ENCODE measurements at regions not wholly inside any gene's neighbourhood (a gene's known extent, or its start where the extent isn't known, plus 50 kb on each side); places are given as distances from the start of the nearest gene placed in this dataset.

DNA sequence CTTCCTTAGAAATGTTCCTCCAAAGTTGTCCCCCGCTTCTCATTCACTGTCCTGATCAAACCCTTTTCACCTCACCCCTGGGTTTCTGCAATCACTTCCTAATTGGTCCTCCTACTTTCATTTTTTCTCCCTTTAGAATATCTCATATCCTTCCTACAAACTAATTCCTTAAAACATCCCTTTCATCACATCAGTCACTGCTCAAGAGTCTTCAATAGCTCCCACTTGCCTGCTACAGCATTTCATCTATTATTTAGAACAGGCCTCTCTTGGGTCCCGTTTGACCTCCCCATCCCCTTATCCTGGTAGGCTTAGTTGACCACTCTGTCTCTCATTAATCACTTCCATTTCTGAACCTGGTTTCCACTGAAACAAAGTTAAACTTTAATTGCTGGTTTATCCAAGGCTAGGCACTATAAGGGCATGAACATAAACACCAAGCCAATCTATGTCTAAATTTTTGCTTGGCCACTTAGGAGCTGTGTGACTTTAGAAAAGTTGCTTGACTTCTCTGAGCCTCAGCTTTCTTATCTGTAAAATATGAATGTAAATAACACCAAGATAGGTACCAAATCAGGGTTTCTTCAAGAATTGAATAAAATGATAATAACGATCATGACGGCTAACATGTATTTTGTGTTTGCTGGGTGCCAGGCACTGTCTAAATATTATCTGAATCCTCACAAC is 202.1 kb upstream of the WWC1 start:
- intact Hi-C loops (cut with micrococcal nuclease): no loop called here
- TF ChIP-seq, protein P1, sequence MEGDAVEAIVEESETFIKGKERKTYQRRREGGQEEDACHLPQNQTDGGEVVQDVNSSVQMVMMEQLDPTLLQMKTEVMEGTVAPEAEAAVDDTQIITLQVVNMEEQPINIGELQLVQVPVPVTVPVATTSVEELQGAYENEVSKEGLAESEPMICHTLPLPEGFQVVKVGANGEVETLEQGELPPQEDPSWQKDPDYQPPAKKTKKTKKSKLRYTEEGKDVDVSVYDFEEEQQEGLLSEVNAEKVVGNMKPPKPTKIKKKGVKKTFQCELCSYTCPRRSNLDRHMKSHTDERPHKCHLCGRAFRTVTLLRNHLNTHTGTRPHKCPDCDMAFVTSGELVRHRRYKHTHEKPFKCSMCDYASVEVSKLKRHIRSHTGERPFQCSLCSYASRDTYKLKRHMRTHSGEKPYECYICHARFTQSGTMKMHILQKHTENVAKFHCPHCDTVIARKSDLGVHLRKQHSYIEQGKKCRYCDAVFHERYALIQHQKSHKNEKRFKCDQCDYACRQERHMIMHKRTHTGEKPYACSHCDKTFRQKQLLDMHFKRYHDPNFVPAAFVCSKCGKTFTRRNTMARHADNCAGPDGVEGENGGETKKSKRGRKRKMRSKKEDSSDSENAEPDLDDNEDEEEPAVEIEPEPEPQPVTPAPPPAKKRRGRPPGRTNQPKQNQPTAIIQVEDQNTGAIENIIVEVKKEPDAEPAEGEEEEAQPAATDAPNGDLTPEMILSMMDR (IDR thresholded peaks at IDR 0.05; ENCODE audit: unreplicated experiment): no peak
- H3K27me3 Mint-ChIP-seq (ENCODE audit: insufficient read depth, unreplicated experiment): no peaks in the 10 kb centered on the region
- peaks cover 15% of the 10 kb centered on the region for H3K4me1 Mint-ChIP-seq (ENCODE audit: insufficient read depth, unreplicated experiment)
- H3K9me3 Mint-ChIP-seq (ENCODE audit: unreplicated experiment): no peaks in the 10 kb centered on the region
- no peak for DNase-seq (ENCODE audit: unreplicated experiment)
- no TSS peak for BruUV-seq (replicated peaks)
- H3K27ac Mint-ChIP-seq (ENCODE audit: low read depth, unreplicated experiment): no peak overlapping the region
- ChIA-PET POLR2A (interaction anchor here (0.6 kb wide), 1 partner anchor 38 kb away, joined by 3 read pairs; no protein-coding TSS in a partner anchor), CTCF (interaction anchor here (0.6 kb wide), 2 partner anchors 266 to 368 kb away, joined by 3 to 5 read pairs; no protein-coding TSS in a partner anchor)
- no peaks in the 10 kb centered on the region for H3K36me3 Mint-ChIP-seq (ENCODE audit: insufficient read depth, unreplicated experiment)
- H3K4me3 Mint-ChIP-seq (ENCODE audit: unreplicated experiment): no peak overlapping the region

DNA sequence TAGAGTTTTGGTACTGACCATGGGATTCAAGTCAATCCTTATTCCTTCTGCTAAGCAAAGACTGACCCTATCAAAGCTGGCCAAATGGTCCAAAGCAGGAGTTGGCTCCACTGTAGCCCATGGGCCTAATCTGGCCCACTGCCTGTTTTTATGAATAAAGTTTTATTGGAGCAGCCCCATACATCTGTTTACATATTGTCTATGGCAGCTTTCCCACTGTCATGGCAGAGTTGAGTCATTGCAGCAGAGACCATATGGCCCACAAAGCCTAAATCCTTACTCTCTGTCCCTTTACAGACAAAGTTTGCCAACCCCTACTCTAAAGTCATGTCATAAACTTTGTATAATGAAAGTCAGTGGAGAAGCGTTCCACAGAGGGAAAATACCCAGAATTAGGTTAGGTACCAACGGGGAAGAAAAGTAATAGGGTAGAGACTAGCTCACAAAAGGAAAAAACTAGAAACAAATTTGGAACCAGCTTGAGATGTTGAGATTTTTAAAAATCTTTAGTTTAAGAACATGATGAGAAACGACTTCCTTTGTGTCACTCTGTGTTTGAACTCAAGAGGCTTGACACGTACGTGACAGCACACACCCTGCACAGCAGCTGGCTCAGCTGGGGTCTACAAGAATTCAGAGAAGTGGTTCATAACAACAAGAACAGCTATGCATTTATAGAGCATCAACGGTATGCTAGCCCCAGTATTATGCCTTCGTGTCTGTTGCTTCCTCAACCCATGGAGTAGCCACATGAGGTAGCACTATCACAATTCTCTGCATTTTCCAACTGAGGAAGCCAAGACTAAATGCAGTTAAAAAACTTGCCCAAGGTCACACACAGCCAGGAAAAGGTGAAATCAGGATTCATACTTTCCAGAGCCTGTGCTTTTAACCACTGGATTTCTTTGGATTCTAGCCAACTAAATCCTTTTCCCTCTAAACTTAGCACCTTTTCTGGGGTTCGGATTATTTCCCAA is 198.9 kb upstream of the WWC1 start:
- DNase-seq (ENCODE audit: unreplicated experiment): peak; percentile 30
- Mint-ChIP-seq H3K27me3 (ENCODE audit: insufficient read depth, unreplicated experiment) (no peaks in the 10 kb centered on the region), H3K4me1 (ENCODE audit: insufficient read depth, unreplicated experiment) (peaks cover 6% of the 10 kb centered on the region), H3K9me3 (ENCODE audit: unreplicated experiment) (no peaks in the 10 kb centered on the region), H3K4me3 (ENCODE audit: unreplicated experiment) (no peak overlapping the region), H3K27ac (ENCODE audit: low read depth, unreplicated experiment) (no peak overlapping the region), H3K36me3 (ENCODE audit: insufficient read depth, unreplicated experiment) (no peaks in the 10 kb centered on the region)
- BruUV-seq (replicated peaks): no TSS peak
- intact Hi-C loops (cut with micrococcal nuclease): no loop called here
- CTCF ChIA-PET: interaction anchor here (0.9 kb wide), 2 partner anchors 10 to 45 kb away, joined by 3 to 4 read pairs; no protein-coding TSS in a partner anchor
- POLR2A ChIA-PET: interaction anchor here (1.0 kb wide), 2 partner anchors 20 to 21 kb away, joined by 3 read pairs; no protein-coding TSS in a partner anchor
- TF ChIP-seq, protein P1 (IDR thresholded peaks at IDR 0.05; ENCODE audit: unreplicated experiment): no peak

DNA sequence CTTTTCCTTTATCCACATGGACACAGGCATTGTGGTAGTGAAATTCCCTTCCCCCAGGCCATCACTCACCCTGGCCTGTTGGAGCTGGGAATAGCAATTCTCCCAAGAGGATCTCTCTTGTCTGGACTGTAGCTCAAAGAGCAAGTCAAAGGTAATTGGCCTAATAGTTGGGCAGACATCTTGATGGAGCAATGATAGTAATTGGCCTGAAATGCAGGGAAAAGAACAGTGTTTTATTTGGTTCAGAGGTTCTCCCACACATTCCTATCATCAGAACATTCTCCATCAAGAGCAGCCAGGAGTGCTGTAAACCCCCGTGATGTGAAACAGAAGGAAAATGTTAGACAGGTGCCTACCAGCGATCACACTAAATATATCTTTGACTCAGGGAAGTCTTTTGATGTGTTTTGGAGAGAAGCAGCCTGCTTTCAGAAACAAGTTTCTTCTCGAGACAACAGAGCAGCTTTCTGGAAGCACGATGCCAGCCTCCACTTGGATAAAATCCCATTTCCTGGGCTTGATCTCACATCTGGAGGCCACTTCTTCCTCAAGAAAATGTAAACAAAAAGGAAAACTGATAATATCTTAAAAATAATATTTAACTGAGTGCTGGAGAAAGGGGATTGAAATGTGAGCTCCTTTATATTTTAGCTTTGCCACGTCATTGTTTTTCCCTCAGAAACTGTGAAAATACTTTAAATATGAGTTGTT is 198.1 kb upstream of the WWC1 start:
- ChIA-PET CTCF (interaction anchor here (0.9 kb wide), 2 partner anchors 11 to 13 kb away, joined by 3 read pairs; no protein-coding TSS in a partner anchor), POLR2A (no interaction called here)
- DNase-seq (ENCODE audit: unreplicated experiment): no peak
- Mint-ChIP-seq H3K4me3 (ENCODE audit: unreplicated experiment) (no peak overlapping the region), H3K9me3 (ENCODE audit: unreplicated experiment) (no peaks in the 10 kb centered on the region), H3K4me1 (ENCODE audit: insufficient read depth, unreplicated experiment) (peaks cover 6% of the 10 kb centered on the region), H3K27ac (ENCODE audit: low read depth, unreplicated experiment) (no peak overlapping the region), H3K36me3 (ENCODE audit: insufficient read depth, unreplicated experiment) (no peaks in the 10 kb centered on the region), H3K27me3 (ENCODE audit: insufficient read depth, unreplicated experiment) (no peaks in the 10 kb centered on the region)
- no TSS peak for BruUV-seq (replicated peaks)
- intact Hi-C loops (cut with micrococcal nuclease): no loop called here
- TF ChIP-seq, protein P1 (IDR thresholded peaks at IDR 0.05; ENCODE audit: unreplicated experiment): no peak

All from MCF 10A (cell line).